Hematopoietic multipotent progenitor cell treated with erythropoietin and hydrocortisone succinate and interleukin-3 and kit ligand, for 6 days (in vitro differentiated cells): ENCODE measurements at regions not wholly inside any gene's neighbourhood (a gene's known extent, or its start where the extent isn't known, plus 50 kb on each side); places are given as distances from the start of the nearest gene placed in this dataset.

Experiments used
- DNase-seq: peaks from one replicate; pipeline ENCODE4 v3.0.0-alpha.2; 2015

GRCh38 chr12:130104571-130105106, 57.6 kb upstream of the FZD10 start:
- no peak for DNase-seq

GRCh38 chr12:130109062-130109945, 53.0 kb upstream of the FZD10 start:
- DNase-seq, result no peak

DNA sequence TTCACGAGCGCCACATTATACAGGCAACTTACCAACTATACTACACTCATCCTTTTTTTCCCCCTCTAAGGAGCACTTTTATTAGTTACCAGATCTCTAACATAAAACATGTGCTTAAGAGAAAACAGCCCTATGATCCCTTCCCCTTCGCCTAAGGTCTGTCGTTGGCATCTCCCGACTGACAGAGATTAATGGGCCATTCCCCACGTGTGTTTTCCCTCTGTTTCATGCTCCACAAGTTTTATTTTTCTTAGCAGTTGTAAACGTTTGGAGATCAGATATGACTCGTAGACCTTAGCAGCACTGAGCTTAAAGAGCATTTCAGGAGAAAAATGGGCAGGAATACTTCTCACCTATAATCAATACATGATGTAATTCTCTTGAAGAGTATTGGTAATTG, 51.4 kb upstream of the FZD10 start:
- no peak for DNase-seq

DNA sequence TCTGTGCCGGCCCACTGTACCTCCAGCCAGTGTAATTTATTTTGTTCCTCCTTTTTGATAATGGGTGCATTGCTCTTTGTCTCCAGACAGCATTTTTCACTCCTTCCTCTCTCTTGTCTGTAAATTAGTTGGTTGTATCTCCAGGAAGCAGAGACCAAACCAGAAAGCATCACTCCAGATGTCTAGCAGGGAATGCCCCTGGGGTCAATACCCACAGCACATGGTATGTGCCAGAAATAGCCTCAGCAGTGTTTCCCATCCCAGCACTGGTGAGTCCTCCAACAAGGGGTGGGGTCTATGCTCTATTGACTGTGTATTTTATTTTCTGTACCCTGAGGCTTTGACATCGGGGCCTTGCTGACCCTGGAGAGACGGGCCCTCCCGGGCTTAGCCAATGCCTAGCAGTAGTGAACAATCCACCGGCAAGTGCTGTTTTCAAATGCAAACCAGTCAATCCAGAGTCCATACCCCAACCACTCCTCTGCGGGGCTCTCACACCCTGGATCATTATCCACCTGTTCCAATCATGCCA, 50.2 kb upstream of the FZD10 start:
- DNase-seq, result no peak
